ENCODE measurements at regions not wholly inside any gene's neighbourhood (a gene's known extent, or its start where the extent isn't known, plus 50 kb on each side); places are given as distances from the start of the nearest gene placed in this dataset.

GRCh38 chr3:152971880-152972279 is 136.9 kb downstream of the P2RY1 start:
- no peaks in the 10 kb centered on the region for H3K79me2 ChIP-seq (ENCODE audit: control insufficient read depth, insufficient read depth, low read length)
- H3K9me1 ChIP-seq (replicated peaks; ENCODE audit: control insufficient read depth, extremely low read depth, insufficient read depth, low read length): no peaks in the 10 kb centered on the region
- H3K27me3 ChIP-seq (ENCODE audit: control insufficient read depth in 2 of 2, insufficient read depth in 2 of 2, low read length in 2 of 2): no peaks in the 10 kb centered on the region
- no peak overlapping the region for H3K27ac ChIP-seq (ENCODE audit: insufficient read depth, low read depth, low read length)
- POLR2A ChIA-PET: no interaction called here
- no peaks in the 10 kb centered on the region for H3K9me3 ChIP-seq (replicated peaks; ENCODE audit: control insufficient read depth, insufficient read depth, low read length)
- no peak overlapping the region for H3K4me3 ChIP-seq (replicated peaks in 1 of 3; ENCODE audit: insufficient read depth in 1 of 3, low read depth in 1 of 3, low read length in 3 of 3)
- FAIRE-seq (no peak), DNase-seq (ENCODE audit: low read depth, low spot score) (no peak)
- peaks cover 9% of the 10 kb centered on the region for H3K4me1 ChIP-seq (ENCODE audit: control insufficient read depth, extremely low read depth, insufficient read depth, low read length)
- dilution Hi-C loops (cut with MboI; ENCODE audit: extremely low pct_ligation_motif_present, low sequenced_read_pairs): no loop called here
- H2AFZ ChIP-seq (ENCODE audit: low read depth, low read length): no peak overlapping the region
- TF ChIP-seq JUN (IDR thresholded peaks at IDR 0.05; ENCODE audit: borderline replicate concordance, insufficient read depth, insufficient read length, low read depth) (no peak), MAX (IDR thresholded peaks at IDR 0.05; ENCODE audit: insufficient read depth, insufficient read length) (no peak), CTCF (IDR thresholded peaks at IDR 0.05; ENCODE audit: extremely low read depth in 1 of 2, insufficient read depth in 1 of 2, low read depth in 1 of 2, low read length in 2 of 2) (no peak), FOS (IDR thresholded peaks at IDR 0.05; ENCODE audit: borderline replicate concordance, insufficient read depth, low read length) (no peak), POLR2A (IDR thresholded peaks at IDR 0.05; ENCODE audit: low read depth, low read length) (no peak), POLR2AphosphoS5 (IDR thresholded peaks at IDR 0.05; ENCODE audit: insufficient read depth, low read depth, low read length) (no peak), MYC (IDR thresholded peaks at IDR 0.05; ENCODE audit: low read depth, low read length) (no peak), GATA2 (IDR thresholded peaks at IDR 0.05; ENCODE audit: insufficient read depth, insufficient read length, low read depth, low read length) (no peak), EZH2 (IDR thresholded peaks at IDR 0.05; ENCODE audit: borderline replicate concordance, low read depth, low read length, severe bottlenecking) (no peak)
- no peaks in the 10 kb centered on the region for H4K20me1 ChIP-seq (replicated peaks; ENCODE audit: control insufficient read depth, extremely low read depth, insufficient read depth, low read length)
- no peaks in the 10 kb centered on the region for H3K36me3 ChIP-seq (ENCODE audit: control insufficient read depth in 2 of 2, extremely low read depth in 1 of 2, insufficient read depth in 2 of 2, low read length in 2 of 2)
- CTCF ChIA-PET: no interaction called here
- no peak overlapping the region for H3K9ac ChIP-seq (replicated peaks; ENCODE audit: extremely low read depth, insufficient read depth, low read length)
- no TSS peak for BruUV-seq (replicated peaks)
- intact Hi-C loops (cut with micrococcal nuclease): no loop called here
- no peak overlapping the region for H3K4me2 ChIP-seq (ENCODE audit: insufficient read depth, low read length)
